H1 (cell line): ENCODE measurements at regions not wholly inside any gene's neighbourhood (a gene's known extent, or its start where the extent isn't known, plus 50 kb on each side); places are given as distances from the start of the nearest gene placed in this dataset.

Source experiments
- CTCF ChIA-PET: fragments of 300-600 bp; sonication (Branson Sonifier 250); formaldehyde crosslinking; loops from one replicate; lab custom pipeline; 2021; ENCODE audit not compliant: partially characterized antibody; lab: Charles Lee
- POLR2A ChIA-PET: fragments of 300-600 bp; sonication (Branson Sonifier 250); formaldehyde crosslinking; loops from one replicate; lab custom pipeline; 2021; ENCODE audit warnings: inconsistent platforms; ENCODE audit not compliant: partially characterized antibody; lab: Charles Lee
- DNase-seq, 2 experiments: peaks; one replicate each; pipeline versions ENCODE4 v3.0.0 to v3.0.0-alpha.2; 2010 to 2022; ENCODE audit warnings: low spot score in 2 of 2, low read depth in 1 of 2, mixed read lengths in 1 of 2
- FAIRE-seq: peaks from 2 replicates; lab custom pipeline; 2011; peaks lifted over from hg19 to GRCh38; lab: Jason Lieb, UNC
- H2AFZ ChIP-seq: 2 replicates; pipeline ENCODE4 v1.8.1; 2012; ENCODE audit warnings: low read length, inconsistent platforms
- H2AK5ac ChIP-seq: 2 replicates; pipeline ENCODE4 v1.6.1; 2013; ENCODE audit warnings: low read depth, low read length
- H2BK120ac ChIP-seq: replicated peaks from 2 replicates; pipeline ENCODE3; 2013; ENCODE audit warnings: low read depth, low read length, inconsistent platforms
- H2BK12ac ChIP-seq: 2 replicates; pipeline ENCODE4 v1.6.1; 2013; ENCODE audit warnings: low read depth, low read length
- H2BK15ac ChIP-seq: 2 replicates; pipeline ENCODE4 v1.6.1; 2013; ENCODE audit warnings: low read length
- H2BK20ac ChIP-seq: 2 replicates; pipeline ENCODE4 v1.6.1; 2013; ENCODE audit warnings: low read length
- H2BK5ac ChIP-seq: 2 replicates; pipeline ENCODE4 v1.6.1; 2013; ENCODE audit warnings: low read depth, low read length
- H3K14ac ChIP-seq: 2 replicates; pipeline ENCODE4 v1.6.1; 2013; ENCODE audit warnings: inconsistent platforms; ENCODE audit not compliant: insufficient read length
- H3K18ac ChIP-seq: 2 replicates; pipeline ENCODE4 v1.6.1; 2013; ENCODE audit warnings: low read length; ENCODE audit errors: extremely low read depth
- H3K23ac ChIP-seq: 2 replicates; pipeline ENCODE4 v1.6.1; 2013; ENCODE audit warnings: inconsistent platforms; ENCODE audit not compliant: insufficient read length
- H3K23me2 ChIP-seq: 2 replicates; pipeline ENCODE4 v1.6.1; 2013; ENCODE audit warnings: low read depth, low read length
- H3K27ac ChIP-seq: 2 replicates; pipeline ENCODE4 v1.6.1; 2011; ENCODE audit warnings: low read depth, low read length, inconsistent platforms
- H3K27me3 ChIP-seq, 4 experiments: replicated peaks in 1 of 4; 1 replicate in 1 of 4; 2 replicates in 3 of 4; pipeline versions ENCODE4 v1.6.1 to v1.8.1; 2011 to 2013; ENCODE audit warnings: low read length in 3 of 4, mild to moderate bottlenecking in 3 of 4, inconsistent platforms in 2 of 4, mixed read lengths in 2 of 4, moderate library complexity in 1 of 4; ENCODE audit not compliant: control insufficient read depth in 3 of 4, insufficient read depth in 3 of 4; ENCODE audit errors: extremely low read depth in 1 of 4
- H3K36me3 ChIP-seq, 4 experiments: 2 replicates each; pipeline versions ENCODE4 v1.6.1 to v1.8.1; 2011 to 2013; ENCODE audit warnings: mild to moderate bottlenecking in 4 of 4, low read length in 3 of 4, moderate library complexity in 2 of 4, control low read depth in 1 of 4, inconsistent platforms in 1 of 4; ENCODE audit not compliant: insufficient read depth in 4 of 4, control insufficient read depth in 2 of 4
- H3K4ac ChIP-seq: replicated peaks from 2 replicates; pipeline ENCODE3; 2013; ENCODE audit warnings: low read length, low read depth, mixed read lengths, inconsistent platforms; ENCODE audit not compliant: insufficient read length
- H3K4me1 ChIP-seq, 4 experiments: replicated peaks in 1 of 4; 1 replicate in 1 of 4; 2 replicates in 3 of 4; pipeline versions ENCODE4 v1.6.1 to v1.8.1; 2011 to 2013; ENCODE audit warnings: low read length in 3 of 4, inconsistent platforms in 2 of 4, mixed read lengths in 1 of 4; ENCODE audit not compliant: insufficient read depth in 4 of 4, control insufficient read depth in 3 of 4
- H3K4me2 ChIP-seq, 2 experiments: 2 replicates each; pipeline versions ENCODE4 v1.6.1 to v1.8.1; 2011 to 2013; ENCODE audit warnings: low read depth in 2 of 2, low read length in 2 of 2, control low read depth in 1 of 2, inconsistent platforms in 1 of 2, mild to moderate bottlenecking in 1 of 2; ENCODE audit not compliant: insufficient read depth in 1 of 2
- H3K4me3 ChIP-seq, 4 experiments: fragments of 200-600, 300-600 bp in 1 of 4; sonication (generic), shearing (Covaris generic), sonication (Bioruptor Twin) in 1 of 4; 2 replicates each; pipeline versions ENCODE4 v1.5.1 to v1.8.1; 2011 to 2016; ENCODE audit warnings: low read length in 4 of 4, low read depth in 3 of 4, control low read depth in 2 of 4, inconsistent platforms in 2 of 4, mild to moderate bottlenecking in 2 of 4, mixed read lengths in 1 of 4, moderate library complexity in 1 of 4; ENCODE audit not compliant: insufficient read depth in 2 of 4; ENCODE audit errors: extremely low read depth in 1 of 4
- H3K56ac ChIP-seq: replicated peaks from 2 replicates; pipeline ENCODE3; 2013; ENCODE audit warnings: low read depth, mild to moderate bottlenecking, mixed read lengths, low read length, inconsistent platforms; ENCODE audit not compliant: insufficient read length
- H3K79me1 ChIP-seq: 2 replicates; pipeline ENCODE4 v1.6.1; 2013; ENCODE audit warnings: low read depth, low read length, control low read depth
- H3K79me2 ChIP-seq, 2 experiments: 2 replicates each; pipeline versions ENCODE4 v1.6.1 to v1.8.1; 2012 to 2013; ENCODE audit warnings: low read length in 2 of 2, mild to moderate bottlenecking in 2 of 2, inconsistent platforms in 1 of 2; ENCODE audit not compliant: insufficient read depth in 2 of 2, control insufficient read depth in 1 of 2
- H3K9ac ChIP-seq, 4 experiments: replicated peaks in 1 of 4; 1 replicate in 1 of 4; 2 replicates in 3 of 4; pipeline versions ENCODE4 v1.6.1 to v1.8.1; 2011 to 2013; ENCODE audit warnings: low read depth in 3 of 4, low read length in 3 of 4, control low read depth in 2 of 4, mild to moderate bottlenecking in 2 of 4, moderate library complexity in 2 of 4, inconsistent platforms in 1 of 4; ENCODE audit errors: extremely low read depth in 1 of 4
- H3K9me3 ChIP-seq, 2 experiments: 2 replicates each; pipeline versions ENCODE4 v1.6.1 to v1.8.1; 2012 to 2013; ENCODE audit warnings: mild to moderate bottlenecking in 2 of 2, moderate library complexity in 2 of 2, control low read depth in 1 of 2, inconsistent platforms in 1 of 2, low read depth in 1 of 2, low read length in 1 of 2, mixed read lengths in 1 of 2; ENCODE audit not compliant: insufficient read depth in 2 of 2
- H4K20me1 ChIP-seq, 2 experiments: replicated peaks in 1 of 2; 2 replicates each; pipeline versions ENCODE3 to v1.8.1; 2011 to 2013; ENCODE audit warnings: inconsistent platforms in 2 of 2, low read length in 2 of 2, mild to moderate bottlenecking in 1 of 2; ENCODE audit not compliant: insufficient read depth in 2 of 2, control insufficient read depth in 1 of 2
- H4K5ac ChIP-seq: 2 replicates; pipeline ENCODE4 v1.6.1; 2013; ENCODE audit warnings: low read length, low read depth, mixed read lengths, inconsistent platforms; ENCODE audit not compliant: insufficient read length
- H4K8ac ChIP-seq: 2 replicates; pipeline ENCODE4 v1.8.0; 2013; ENCODE audit warnings: mild to moderate bottlenecking, moderate library complexity, low read length, inconsistent platforms; ENCODE audit not compliant: insufficient read depth; ENCODE audit errors: extremely low read depth
- H4K91ac ChIP-seq: replicated peaks from 2 replicates; pipeline ENCODE3; 2013; ENCODE audit warnings: low read length, mixed read lengths, inconsistent platforms; ENCODE audit not compliant: insufficient read length
- ASH2L ChIP-seq: fragments of 200-600, 300-600 bp; sonication (generic); IDR thresholded peaks from one replicate; pipeline ENCODE4 v1.7.1; 2017; ENCODE audit warnings: low read length
- ATF2 ChIP-seq: IDR thresholded peaks from 2 replicates; pipeline ENCODE4 v1.6.1; 2012; ENCODE audit warnings: low read length, inconsistent platforms
- BCL11A ChIP-seq, 2 experiments: IDR thresholded peaks; one replicate each; pipeline ENCODE4 v1.6.1; 2011; ENCODE audit warnings: low read depth in 2 of 2, low read length in 2 of 2, mild to moderate bottlenecking in 2 of 2
- BRCA1 ChIP-seq: IDR thresholded peaks from 2 replicates; pipeline ENCODE4 v1.6.1; 2012; ENCODE audit warnings: low read depth, low read length, improper control_type of control experiment
- HDAC2 ChIP-seq, 2 experiments: fragments of 300-600 bp in 1 of 2; sonication (generic) in 1 of 2; IDR thresholded peaks; 2 replicates each; pipeline ENCODE4 v1.6.1; 2011 to 2012; ENCODE audit warnings: low read depth in 2 of 2, low read length in 2 of 2, mild to moderate bottlenecking in 2 of 2, moderate library complexity in 2 of 2, borderline replicate concordance in 1 of 2, inconsistent platforms in 1 of 2
- JUN ChIP-seq: IDR thresholded peaks from 2 replicates; pipeline ENCODE4 v1.6.1; 2011; ENCODE audit warnings: low read depth, mild to moderate bottlenecking, improper control_type of control experiment, low read length
- KDM1A ChIP-seq: fragments of 200-600, 300-600 bp; sonication (generic); IDR thresholded peaks from 2 replicates; pipeline ENCODE4 v1.7.1; 2016; ENCODE audit warnings: mild to moderate bottlenecking, low read length, borderline replicate concordance
- PHF8 ChIP-seq: fragments of 200-600 bp; sonication (generic); conservative IDR thresholded peaks from 2 replicates; pipeline ENCODE4 v1.7.1; 2012; ENCODE audit warnings: low read depth, mild to moderate bottlenecking, inconsistent platforms, low read length, moderate library complexity
- SIN3A ChIP-seq, 2 experiments: IDR thresholded peaks in 1 of 2; conservative IDR thresholded peaks in 1 of 2; 2 replicates each; pipeline ENCODE4 v1.6.1; 2011 to 2012; ENCODE audit warnings: low read length in 2 of 2, improper control_type of control experiment in 1 of 2, low read depth in 1 of 2, mild to moderate bottlenecking in 1 of 2
- SIX5 ChIP-seq: IDR thresholded peaks from 2 replicates; pipeline ENCODE4 v1.6.1; 2011; ENCODE audit warnings: mild to moderate bottlenecking, low read depth, low read length
- ZNF274 ChIP-seq: IDR thresholded peaks from 2 replicates; pipeline ENCODE4 v1.7.0; 2012; ENCODE audit warnings: low read length, borderline replicate concordance; ENCODE audit errors: extremely low read depth
- WGBS, 2 experiments: shearing (Covaris generic) in 1 of 2; methylation state at CpG; one replicate each; pipeline versions ENCODE4 v1.1.6 to v1.1.7; 2013 to 2015; ENCODE audit warnings: low lambda C conversion rate in 2 of 2, mixed read lengths in 2 of 2, inconsistent platforms in 1 of 2, low coverage in 1 of 2, missing lambda C conversion rate in 1 of 2; ENCODE audit not compliant: insufficient replicate concordance in 2 of 2, insufficient coverage in 1 of 2, insufficient read length in 1 of 2; ENCODE audit errors: extremely low coverage in 1 of 2, missing lambda C conversion rate in 1 of 2; 5-methylcytosine and 5-hydroxymethylcytosine counted together

- peak overlapping the region; percentile 80; the same call in 1 of the 2 replicates for H2BK20ac ChIP-seq
- no peak overlapping the region for H3K23ac ChIP-seq
- ChIA-PET POLR2A (no interaction called here), CTCF (interaction anchor here (0.5 kb wide), 1 partner anchor 1916 kb away, joined by 3 read pairs; no protein-coding TSS in a partner anchor)
- no peak overlapping the region for H3K4ac ChIP-seq
- H2AFZ ChIP-seq: no peak overlapping the region
- H3K27ac ChIP-seq: no peak overlapping the region
- H3K18ac ChIP-seq: no peak overlapping the region
- no peak overlapping the region for H3K56ac ChIP-seq
- H4K8ac ChIP-seq: no peak overlapping the region
- no peak overlapping the region for H3K4me3 ChIP-seq
- no peaks in the 10 kb centered on the region for H3K9me3 ChIP-seq
- no peak for DNase-seq
- peak overlapping the region in 1 of 2 experiments; percentile 38; a peak in 2 of 4 replicates for H3K4me2 ChIP-seq
- no peak overlapping the region for H2BK120ac ChIP-seq
- H3K79me2 ChIP-seq: no peaks in the 10 kb centered on the region
- no peak overlapping the region for H3K9ac ChIP-seq
- H3K4me1 ChIP-seq: peaks cover 0 to 3% (median 3%) of the 10 kb centered on the region in 4 experiments; a peak in 1 of 7 replicates
- H2BK5ac ChIP-seq: no peak overlapping the region
- no peaks in the 10 kb centered on the region for H3K27me3 ChIP-seq
- H2BK12ac ChIP-seq: 0 out of 2 replicates have a peak overlapping the region, but pooled peaks have one; percentile 39
- H3K14ac ChIP-seq: no peak overlapping the region
- H3K79me1 ChIP-seq: no peaks in the 10 kb centered on the region
- H4K20me1 ChIP-seq: no peaks in the 10 kb centered on the region
- H2AK5ac ChIP-seq: no peak overlapping the region
- H4K5ac ChIP-seq: no peak overlapping the region
- H3K23me2 ChIP-seq: no peaks in the 10 kb centered on the region
- H4K91ac ChIP-seq: no peak overlapping the region
- WGBS, 2 experiments: 77% methylated on average over 11 of the region's 11 CpGs; no CpG with 5 or more reads in 1 of the 2 experiments
- FAIRE-seq: no peak
- no peaks in the 10 kb centered on the region for H3K36me3 ChIP-seq
- H2BK15ac ChIP-seq: peak overlapping the region; percentile 18; the same call in 1 of the 2 replicates
- TF ChIP-seq HDAC2 (IDR thresholded peaks at IDR 0.05; ENCODE audit: borderline replicate concordance in 1 of 2, low read depth in 2 of 2, low read length in 2 of 2): no peak
- TF ChIP-seq SIX5: no peak
- no peak for TF ChIP-seq ASH2L
- no peak for TF ChIP-seq ZNF274
- TF ChIP-seq KDM1A: no peak
- no peak for TF ChIP-seq BRCA1
- TF ChIP-seq SIN3A (conservative IDR thresholded peaks at IDR 0.05 in 1 of 2, IDR thresholded peaks at IDR 0.05 in 1 of 2; ENCODE audit: low read depth in 1 of 2, low read length in 2 of 2): no peak
- no peak for TF ChIP-seq ATF2
- TF ChIP-seq JUN: no peak
- TF ChIP-seq PHF8: no peak
- no peak for TF ChIP-seq BCL11A (IDR thresholded peaks at IDR 0.05; ENCODE audit: low read depth in 2 of 2, low read length in 2 of 2)
These were observed 219.6 kb upstream of the C1orf174 start for GRCh38 chr1:4119516-4120220.
